K562 (cell line): ENCODE measurements at regions not wholly inside any gene's neighbourhood (a gene's known extent, or its start where the extent isn't known, plus 50 kb on each side); places are given as distances from the start of the nearest gene placed in this dataset.
A peak's percentile ranks its signal among the peaks of the same experiment; 100 is the strongest.

Experiments used
- ATAC-seq: fragments of 200-7000 bp; cut with Tn5 transposase; 3 replicates; pipeline ENCODE4 v1.9.1; 2020; ENCODE audit warnings: moderate library complexity
- BruUV-seq: library from RNA; stranded (reverse); fragments of 400-500 nt; replicated peaks from 2 replicates; lab custom pipeline; 2021; lab: Mats Ljungman, UMichigan
- CTCF ChIA-PET: fragments of 300-600 bp; formaldehyde crosslinking; extraction: SDS; loops from one replicate; lab custom pipeline; 2021; ENCODE audit warnings: low intra/inter-chr PET ratio; lab: Yijun Ruan, JAX
- POLR2A ChIA-PET: fragments of 300-600, 350-650 bp; sonication (Branson Sonifier 250); formaldehyde crosslinking; extraction: SDS; loops from one replicate; lab custom pipeline; 2021; ENCODE audit warnings: antibody characterized with exemption, inconsistent platforms; lab: Yijun Ruan, JAX
- DNase-seq, 4 experiments: peaks; one replicate each; pipeline versions ENCODE4 v3.0.0 to v3.0.0-alpha.2; 2011 to 2018; ENCODE audit warnings: low spot score in 3 of 4, mixed read lengths in 3 of 4; ENCODE audit errors: extremely low read depth in 1 of 4
- FAIRE-seq: peaks from 2 replicates; lab custom pipeline; 2011; peaks lifted over from hg19 to GRCh38; lab: Jason Lieb, UNC
- H2AFZ ChIP-seq: 2 replicates; pipeline ENCODE4 v1.6.0; 2011; ENCODE audit warnings: low read depth, low read length, control low read depth, inconsistent platforms
- H3K27ac ChIP-seq: fragments of 200-600 bp; 3 replicates; pipeline ENCODE4 v1.8.0; 2011; ENCODE audit warnings: low read depth, mild to moderate bottlenecking, control low read depth, inconsistent platforms, low read length, moderate library complexity, mixed read lengths; ENCODE audit errors: extremely low read depth
- H3K27me3 ChIP-seq, 2 experiments: fragments of 300-600 bp in 1 of 2; 2 replicates in 1 of 2; 3 replicates in 1 of 2; pipeline versions ENCODE4 v1.6.0 to v1.8.0; 2011; ENCODE audit warnings: inconsistent platforms in 2 of 2, low read length in 2 of 2, mild to moderate bottlenecking in 1 of 2, mixed read lengths in 1 of 2, moderate library complexity in 1 of 2; ENCODE audit not compliant: control insufficient read depth in 2 of 2, insufficient read depth in 2 of 2
- H3K36me3 ChIP-seq: fragments of 300-600 bp; 3 replicates; pipeline ENCODE4 v1.8.0; 2011; ENCODE audit warnings: mild to moderate bottlenecking, low read length, inconsistent platforms; ENCODE audit not compliant: control insufficient read depth, insufficient read depth
- H3K4me1 ChIP-seq, 2 experiments: fragments of 200-600 bp in 1 of 2; replicated peaks in 1 of 2; 2 replicates in 1 of 2; 3 replicates in 1 of 2; pipeline versions ENCODE4 v1.5.1 to v1.8.0; 2011; ENCODE audit warnings: inconsistent platforms in 2 of 2, low read length in 2 of 2, mild to moderate bottlenecking in 1 of 2, mixed read lengths in 1 of 2, moderate library complexity in 1 of 2; ENCODE audit not compliant: control insufficient read depth in 2 of 2, insufficient read depth in 2 of 2
- H3K4me2 ChIP-seq: 2 replicates; pipeline ENCODE4 v1.6.1; 2011; ENCODE audit warnings: low read length, control low read depth, inconsistent platforms, mixed read lengths; ENCODE audit not compliant: insufficient read depth
- H3K4me3 ChIP-seq: fragments of 200-600 bp; sonication (generic), shearing (Covaris generic); 2 replicates; pipeline ENCODE4 v1.5.1; 2016; ENCODE audit warnings: control low read depth, inconsistent platforms
- H3K79me2 ChIP-seq: fragments of 200-600 bp; 3 replicates; pipeline ENCODE4 v1.8.0; 2011; ENCODE audit warnings: low read length, inconsistent platforms; ENCODE audit not compliant: control insufficient read depth, insufficient read depth
- H3K9ac ChIP-seq, 2 experiments: 2 replicates each; pipeline versions ENCODE4 v1.6.0 to v1.6.1; 2011; ENCODE audit warnings: low read depth in 2 of 2, low read length in 2 of 2, control low read depth in 1 of 2, inconsistent platforms in 1 of 2, mild to moderate bottlenecking in 1 of 2, mixed read lengths in 1 of 2; ENCODE audit not compliant: insufficient read depth in 1 of 2
- H3K9me1 ChIP-seq: one replicate; pipeline ENCODE4 v1.6.0; 2011; ENCODE audit warnings: inconsistent platforms, mild to moderate bottlenecking, low read length, moderate library complexity; ENCODE audit not compliant: control insufficient read depth, insufficient read depth
- H3K9me3 ChIP-seq: replicated peaks from 2 replicates; pipeline ENCODE4 v1.5.1; 2011; ENCODE audit warnings: low read depth, low read length, inconsistent platforms; ENCODE audit not compliant: control insufficient read depth, insufficient read depth
- H4K20me1 ChIP-seq: replicated peaks from 2 replicates; pipeline ENCODE4 v1.6.1; 2011; ENCODE audit warnings: low read length, inconsistent platforms, mixed read lengths; ENCODE audit not compliant: control insufficient read depth, insufficient read depth
- BMI1 ChIP-seq: fragments of 150-350 bp; IDR thresholded peaks from 2 replicates; pipeline ENCODE4 v1.6.1; 2014; ENCODE audit warnings: low read length
- HNRNPLL ChIP-seq: fragments of 200-400 bp; formaldehyde crosslinking; IDR thresholded peaks from 2 replicates; pipeline ENCODE4 v1.6.1; 2017; ENCODE audit warnings: low read length, low read depth, mild to moderate bottlenecking; ENCODE audit not compliant: poor library complexity, severe bottlenecking
- ILK ChIP-seq: fragments of 450-650 bp; IDR thresholded peaks from 2 replicates; pipeline ENCODE4 v1.6.1; 2016; ENCODE audit warnings: missing genetic modification characterization, low read depth, mild to moderate bottlenecking, missing compliant biosample characterization, moderate library complexity, borderline replicate concordance
- MCM5 ChIP-seq: fragments of 450-650 bp; IDR thresholded peaks from 2 replicates; pipeline ENCODE4 v1.6.1; 2016; ENCODE audit warnings: low read depth
- RFX1 ChIP-seq: fragments of 450-650 bp; IDR thresholded peaks from 2 replicates; pipeline ENCODE4 v1.6.1; 2016; ENCODE audit warnings: mild to moderate bottlenecking, moderate library complexity
- ZFX ChIP-seq: sonication (generic); formaldehyde crosslinking; IDR thresholded peaks from 2 replicates; pipeline ENCODE4 v1.8.0; 2022; ENCODE audit warnings: mild to moderate bottlenecking, missing genetic modification reagents, moderate library complexity
- ZNF134 ChIP-seq: fragments of 250-450 bp; sonication (Bioruptor Pico); conservative IDR thresholded peaks from 2 replicates; pipeline ENCODE4 v1.4.0; 2020
- ZNF212 ChIP-seq: fragments of 450-650 bp; formaldehyde crosslinking; IDR thresholded peaks from 2 replicates; pipeline ENCODE4 v1.4.0; 2020; ENCODE audit warnings: mild to moderate bottlenecking
- WGBS: fragments of 100-300 bp; shearing (Covaris generic); methylation state at CpG from one replicate; pipeline ENCODE4 v1.1.6; 2016; ENCODE audit warnings: low coverage, mixed read lengths; ENCODE audit not compliant: insufficient coverage; ENCODE audit errors: missing lambda C conversion rate; 5-methylcytosine and 5-hydroxymethylcytosine counted together
- in situ Hi-C: fragments of 300-500 bp; cut with MboI; formaldehyde crosslinking; loops from 4 replicates; pipeline ENCODE4 v1.15.0; 2018; ENCODE audit warnings: inconsistent platforms, mixed read lengths
- intact Hi-C: fragments of 100-400 bp; cut with micrococcal nuclease; formaldehyde crosslinking; loops from 2 replicates; pipeline ENCODE4 v1.14.2; 2022
- TF ChIP-seq, protein P1 (sequence below), 2 experiments: fragments of 450-650 bp in 1 of 2; sonication (generic) in 1 of 2; formaldehyde crosslinking; conservative IDR thresholded peaks; 2 replicates each; pipeline versions ENCODE4 v1.4.0 to v1.8.1; 2020 to 2022; ENCODE audit warnings: mild to moderate bottlenecking in 1 of 2, missing genetic modification reagents in 1 of 2
- TF ChIP-seq, protein P2 (sequence below): fragments of 450-650 bp; formaldehyde crosslinking; IDR thresholded peaks from 2 replicates; pipeline ENCODE4 v1.4.0; 2020; ENCODE audit warnings: mild to moderate bottlenecking, moderate library complexity
- TF ChIP-seq, protein P3 (sequence below): sonication (generic); formaldehyde crosslinking; IDR thresholded peaks from 2 replicates; pipeline ENCODE4 v1.8.0; 2022; ENCODE audit warnings: mild to moderate bottlenecking, missing genetic modification reagents

DNA sequence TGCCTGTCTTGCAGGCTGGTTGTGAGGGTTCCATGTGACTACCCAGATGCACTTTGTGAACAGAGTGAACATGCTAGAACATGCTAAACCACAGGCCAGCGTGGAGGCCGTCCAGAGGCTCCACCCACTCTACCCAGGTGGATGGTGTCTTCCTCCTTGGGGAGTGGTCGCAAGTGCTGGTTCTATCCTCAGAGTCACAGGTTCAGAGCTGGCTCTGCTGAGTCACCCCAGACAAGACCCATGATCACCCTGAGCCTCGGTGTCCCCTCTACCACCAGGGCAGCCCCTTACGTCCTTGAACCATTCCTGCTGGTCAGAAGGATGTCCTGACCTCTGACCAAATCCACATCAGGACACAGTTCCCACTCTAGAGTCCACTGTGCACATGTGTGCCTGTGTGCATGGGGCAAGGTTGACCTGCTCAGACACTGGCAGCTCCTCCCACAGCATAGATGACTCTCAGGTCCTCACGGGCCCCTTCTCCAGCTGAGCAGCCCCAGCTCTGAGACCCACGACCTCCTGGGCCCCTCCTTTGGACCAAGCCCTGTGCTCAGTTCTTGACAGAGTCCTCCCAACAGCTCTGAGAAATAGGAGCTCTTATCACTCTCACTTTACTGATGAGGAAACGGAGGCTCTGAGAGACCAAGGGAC, 391.8 kb downstream of the MATN1 start:
- no peak for DNase-seq
- peaks cover 3% of the 10 kb centered on the region; the same call in 1 of the 2 replicates for H4K20me1 ChIP-seq
- no peaks in the 10 kb centered on the region for H3K79me2 ChIP-seq
- H3K27me3 ChIP-seq, result peaks cover 0 to 36% of the 10 kb centered on the region in 2 experiments; a peak in 2 of 5 replicates
- intact Hi-C loops (no loop called here), in situ Hi-C loops (no loop called here)
- no peak for FAIRE-seq
- H2AFZ ChIP-seq, result no peak overlapping the region
- no peaks in the 10 kb centered on the region for H3K36me3 ChIP-seq
- H3K4me2 ChIP-seq, result no peak overlapping the region
- CTCF ChIA-PET, result no interaction called here
- H3K4me1 ChIP-seq, result no peaks in the 10 kb centered on the region
- BruUV-seq, result no TSS peak
- ATAC-seq, result peak; percentile 34; the same call in 1 of the 3 replicates
- peaks cover 6% of the 10 kb centered on the region for H3K9me1 ChIP-seq
- POLR2A ChIA-PET, result interaction anchor here (0.6 kb wide), 1 partner anchor 1253 kb away, joined by 3 read pairs; no protein-coding TSS in a partner anchor
- H3K9me3 ChIP-seq, result no peaks in the 10 kb centered on the region
- WGBS, result 0% methylated on average over 8 of the region's 8 CpGs
- H3K9ac ChIP-seq, result no peak overlapping the region
- H3K27ac ChIP-seq, result no peak overlapping the region
- TF ChIP-seq, protein P1, sequence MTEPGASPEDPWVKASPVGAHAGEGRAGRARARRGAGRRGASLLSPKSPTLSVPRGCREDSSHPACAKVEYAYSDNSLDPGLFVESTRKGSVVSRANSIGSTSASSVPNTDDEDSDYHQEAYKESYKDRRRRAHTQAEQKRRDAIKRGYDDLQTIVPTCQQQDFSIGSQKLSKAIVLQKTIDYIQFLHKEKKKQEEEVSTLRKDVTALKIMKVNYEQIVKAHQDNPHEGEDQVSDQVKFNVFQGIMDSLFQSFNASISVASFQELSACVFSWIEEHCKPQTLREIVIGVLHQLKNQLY (CRISPR knock-in tag; conservative IDR thresholded peaks at IDR 0.05), result no peak
- TF ChIP-seq, protein P2, sequence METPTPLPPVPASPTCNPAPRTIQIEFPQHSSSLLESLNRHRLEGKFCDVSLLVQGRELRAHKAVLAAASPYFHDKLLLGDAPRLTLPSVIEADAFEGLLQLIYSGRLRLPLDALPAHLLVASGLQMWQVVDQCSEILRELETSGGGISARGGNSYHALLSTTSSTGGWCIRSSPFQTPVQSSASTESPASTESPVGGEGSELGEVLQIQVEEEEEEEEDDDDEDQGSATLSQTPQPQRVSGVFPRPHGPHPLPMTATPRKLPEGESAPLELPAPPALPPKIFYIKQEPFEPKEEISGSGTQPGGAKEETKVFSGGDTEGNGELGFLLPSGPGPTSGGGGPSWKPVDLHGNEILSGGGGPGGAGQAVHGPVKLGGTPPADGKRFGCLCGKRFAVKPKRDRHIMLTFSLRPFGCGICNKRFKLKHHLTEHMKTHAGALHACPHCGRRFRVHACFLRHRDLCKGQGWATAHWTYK (CRISPR knock-in tag), result no peak
- TF ChIP-seq ILK (no peak), ZNF212 (CRISPR knock-in tag) (no peak), MCM5 (no peak), ZFX (CRISPR knock-in tag) (no peak), HNRNPLL (no peak), ZNF134 (no peak), RFX1 (no peak), BMI1 (no peak)
- TF ChIP-seq, protein P3, sequence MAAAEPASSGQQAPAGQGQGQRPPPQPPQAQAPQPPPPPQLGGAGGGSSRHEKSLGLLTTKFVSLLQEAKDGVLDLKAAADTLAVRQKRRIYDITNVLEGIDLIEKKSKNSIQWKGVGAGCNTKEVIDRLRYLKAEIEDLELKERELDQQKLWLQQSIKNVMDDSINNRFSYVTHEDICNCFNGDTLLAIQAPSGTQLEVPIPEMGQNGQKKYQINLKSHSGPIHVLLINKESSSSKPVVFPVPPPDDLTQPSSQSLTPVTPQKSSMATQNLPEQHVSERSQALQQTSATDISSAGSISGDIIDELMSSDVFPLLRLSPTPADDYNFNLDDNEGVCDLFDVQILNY (CRISPR knock-in tag), result no peak
- no peak overlapping the region for H3K4me3 ChIP-seq
